Fibroblast of mammary gland (primary cell): ENCODE measurements at regions not wholly inside any gene's neighbourhood (a gene's known extent, or its start where the extent isn't known, plus 50 kb on each side); places are given as distances from the start of the nearest gene placed in this dataset.

ENCODE experiments used
- DNase-seq: peaks from one replicate; pipeline ENCODE4 v3.0.0-alpha.2; 2010; ENCODE audit warnings: low read depth
- H3K4me3 ChIP-seq: 2 replicates; pipeline ENCODE4 v1.5.1; 2011; ENCODE audit warnings: low read depth, mild to moderate bottlenecking, low read length, moderate library complexity; ENCODE audit not compliant: control insufficient read depth
- CTCF ChIP-seq: conservative IDR thresholded peaks from 2 replicates; pipeline ENCODE4 v1.5.1; 2011; ENCODE audit warnings: low read depth, low read length, inconsistent platforms; ENCODE audit not compliant: control insufficient read depth, insufficient read depth

DNA sequence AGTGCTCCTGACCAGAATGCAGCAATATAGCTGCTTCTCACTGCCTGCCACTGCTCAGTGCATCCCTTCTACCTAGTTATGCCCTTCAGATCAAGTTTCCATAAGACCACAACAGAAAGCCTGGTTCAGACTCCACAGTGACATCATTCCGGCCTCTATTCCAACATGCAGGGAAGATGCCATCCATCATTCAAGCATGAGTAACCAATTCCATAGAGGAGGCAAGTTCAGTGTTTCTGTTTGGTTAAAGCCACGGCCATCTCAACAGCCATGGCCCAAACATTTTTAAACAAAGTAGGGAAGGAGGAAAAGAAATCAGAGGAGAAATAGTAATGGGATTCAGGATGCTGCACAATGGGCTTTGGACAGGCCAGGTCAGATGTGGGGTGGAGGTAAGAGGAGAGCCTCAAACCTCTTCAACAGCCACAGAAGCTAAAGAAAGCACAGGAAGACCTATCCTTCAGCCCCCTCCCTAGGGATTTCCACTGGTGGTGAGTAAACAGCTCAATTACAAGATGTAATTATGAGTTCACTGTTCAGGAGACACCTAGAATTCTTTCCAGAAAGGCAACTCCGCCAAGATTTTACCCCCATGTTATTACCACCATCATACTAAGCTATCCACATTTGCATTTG, 484.9 kb downstream of the SETD4 start:
- peak; percentile 95 for DNase-seq
- no peak overlapping the region for H3K4me3 ChIP-seq
- no peak for TF ChIP-seq CTCF

DNA sequence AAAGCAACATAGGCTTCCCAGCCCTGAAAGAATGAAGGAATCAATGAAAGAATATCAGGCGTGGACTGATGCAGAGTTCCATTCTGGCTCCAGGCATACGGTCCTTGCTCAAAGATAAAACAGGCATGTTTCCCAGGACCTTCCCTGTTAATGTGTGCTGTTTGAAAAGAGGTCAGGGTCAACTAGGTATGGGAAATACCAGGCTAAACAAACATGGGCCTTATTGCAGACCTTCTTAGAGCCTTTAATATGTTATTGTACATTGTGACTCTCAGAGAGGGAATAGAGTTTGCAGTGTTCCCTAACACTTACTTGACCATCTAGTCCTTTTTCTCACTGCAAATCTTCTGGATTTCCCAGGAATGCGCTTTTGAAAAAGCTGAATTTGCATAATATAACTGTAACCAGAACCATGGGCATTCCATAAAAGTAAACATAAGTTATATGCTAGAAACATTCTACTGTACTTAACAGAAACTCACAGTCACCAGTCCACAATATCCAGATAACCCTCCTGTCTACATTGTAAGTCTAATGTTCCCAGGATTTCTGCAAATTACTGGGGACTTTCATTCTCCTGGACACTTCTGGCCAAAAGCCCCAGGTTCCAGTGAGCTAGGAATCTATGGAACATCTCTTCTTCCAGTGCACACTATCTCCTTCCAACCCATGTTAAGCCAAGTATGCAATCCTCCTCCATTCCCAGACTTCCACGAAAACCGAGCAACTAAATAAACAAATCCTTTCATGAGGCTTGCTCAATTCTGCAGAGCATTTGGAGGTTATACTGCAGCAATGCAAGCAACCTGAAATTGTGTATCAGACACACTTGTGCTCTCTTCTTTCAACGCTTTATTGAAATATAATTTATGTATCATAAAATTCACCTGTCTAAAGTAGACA, 486.6 kb downstream of the SETD4 start:
- no peak overlapping the region for H3K4me3 ChIP-seq
- TF ChIP-seq CTCF, result no peak
- peak; percentile 53 for DNase-seq

- DNase-seq, result no peak
- no peak for TF ChIP-seq CTCF
- H3K4me3 ChIP-seq, result no peak overlapping the region
Measured at GRCh38 chr21:35571910-35572309, 488.4 kb downstream of the SETD4 start.

- H3K4me3 ChIP-seq, result no peak overlapping the region
- no peak for DNase-seq
- no peak for TF ChIP-seq CTCF
Measured at GRCh38 chr21:35568643-35569042, 491.7 kb downstream of the SETD4 start.

GRCh38 chr21:35566874-35567273, 493.5 kb downstream of the SETD4 start:
- H3K4me3 ChIP-seq, result no peak overlapping the region
- TF ChIP-seq CTCF, result no peak
- DNase-seq, result no peak

GRCh38 chr21:35565204-35565611, 495.1 kb downstream of the SETD4 start:
- no peak overlapping the region for H3K4me3 ChIP-seq
- TF ChIP-seq CTCF, result no peak
- DNase-seq, result peak; percentile 95
